Caco-2 (cell line): ENCODE measurements at regions not wholly inside any gene's neighbourhood (a gene's known extent, or its start where the extent isn't known, plus 50 kb on each side); places are given as distances from the start of the nearest gene placed in this dataset.

Source experiments
- BruUV-seq: library from RNA; stranded (reverse); fragments of 400-500 nt; replicated peaks from 2 replicates; lab custom pipeline; 2021; lab: Mats Ljungman, UMichigan
- CTCF ChIA-PET: fragments of 300-600 bp; sonication (Branson Sonifier 250); formaldehyde crosslinking; loops from one replicate; lab custom pipeline; 2022; ENCODE audit warnings: antibody characterized with exemption; lab: Charles Lee
- POLR2A ChIA-PET: fragments of 300-600 bp; sonication (Branson Sonifier 250); formaldehyde crosslinking; loops from one replicate; lab custom pipeline; 2022; ENCODE audit warnings: antibody characterized with exemption; lab: Charles Lee
- DNase-seq, 2 experiments: peaks; one replicate each; pipeline versions ENCODE4 v3.0.0 to v3.0.0-alpha.2; 2020 to 2022
- H3K27me3 ChIP-seq: replicated peaks from 2 replicates; pipeline ENCODE4 v1.6.0; 2011; ENCODE audit warnings: low read length; ENCODE audit not compliant: control insufficient read depth, insufficient read depth
- H3K36me3 ChIP-seq: 2 replicates; pipeline ENCODE4 v1.5.1; 2011; ENCODE audit warnings: low read length; ENCODE audit not compliant: control insufficient read depth, insufficient read depth
- H3K4me1 ChIP-seq: fragments of 250-450 bp; sonication (Bioruptor Pico); 2 replicates; pipeline ENCODE4 v1.5.1; 2020; ENCODE audit warnings: mild to moderate bottlenecking
- H3K4me3 ChIP-seq: 2 replicates; pipeline ENCODE4 v1.5.1; 2011; ENCODE audit warnings: low read depth, mild to moderate bottlenecking, control low read depth, low read length
- H3K9me3 ChIP-seq: fragments of 250-450 bp; sonication (Bioruptor Pico); 2 replicates; pipeline ENCODE4 v1.5.1; 2020; ENCODE audit warnings: mild to moderate bottlenecking, moderate library complexity
- H3K27ac Mint-ChIP-seq: one replicate; pipeline ENCODE4 v1.8.0; 2022; ENCODE audit warnings: mixed read lengths; ENCODE audit not compliant: unreplicated experiment
- H3K27me3 Mint-ChIP-seq: one replicate; pipeline ENCODE4 v1.8.0; 2022; ENCODE audit warnings: mixed read lengths; ENCODE audit not compliant: insufficient read depth, unreplicated experiment
- H3K36me3 Mint-ChIP-seq: one replicate; pipeline ENCODE4 v1.8.0; 2022; ENCODE audit warnings: mild to moderate bottlenecking, mixed read lengths; ENCODE audit not compliant: insufficient read depth, unreplicated experiment
- H3K4me1 Mint-ChIP-seq: one replicate; pipeline ENCODE4 v1.8.0; 2022; ENCODE audit warnings: low read depth, mixed read lengths; ENCODE audit not compliant: unreplicated experiment
- H3K4me3 Mint-ChIP-seq: one replicate; pipeline ENCODE4 v1.8.0; 2022; ENCODE audit warnings: mild to moderate bottlenecking, moderate library complexity, mixed read lengths; ENCODE audit not compliant: unreplicated experiment
- H3K9me3 Mint-ChIP-seq: one replicate; pipeline ENCODE4 v1.8.0; 2022; ENCODE audit warnings: mixed read lengths; ENCODE audit not compliant: unreplicated experiment
- intact Hi-C: fragments of 100-400 bp; cut with micrococcal nuclease; formaldehyde crosslinking; loops from one replicate; pipeline ENCODE4 v1.10.0; 2022; ENCODE audit not compliant: unreplicated experiment
- TF ChIP-seq, protein P1 (sequence below), 2 experiments: fragments of 200-600 bp in 1 of 2; IDR thresholded peaks; 1 replicate in 1 of 2; 2 replicates in 1 of 2; pipeline versions ENCODE4 v1.5.1 to v1.8.0; 2011 to 2022; ENCODE audit warnings: antibody characterized with exemption in 1 of 2, control low read depth in 1 of 2, inconsistent platforms in 1 of 2, low read depth in 1 of 2, low read length in 1 of 2, mild to moderate bottlenecking in 1 of 2, moderate library complexity in 1 of 2; ENCODE audit not compliant: insufficient read depth in 1 of 2, severe bottlenecking in 1 of 2, unreplicated experiment in 1 of 2

DNA sequence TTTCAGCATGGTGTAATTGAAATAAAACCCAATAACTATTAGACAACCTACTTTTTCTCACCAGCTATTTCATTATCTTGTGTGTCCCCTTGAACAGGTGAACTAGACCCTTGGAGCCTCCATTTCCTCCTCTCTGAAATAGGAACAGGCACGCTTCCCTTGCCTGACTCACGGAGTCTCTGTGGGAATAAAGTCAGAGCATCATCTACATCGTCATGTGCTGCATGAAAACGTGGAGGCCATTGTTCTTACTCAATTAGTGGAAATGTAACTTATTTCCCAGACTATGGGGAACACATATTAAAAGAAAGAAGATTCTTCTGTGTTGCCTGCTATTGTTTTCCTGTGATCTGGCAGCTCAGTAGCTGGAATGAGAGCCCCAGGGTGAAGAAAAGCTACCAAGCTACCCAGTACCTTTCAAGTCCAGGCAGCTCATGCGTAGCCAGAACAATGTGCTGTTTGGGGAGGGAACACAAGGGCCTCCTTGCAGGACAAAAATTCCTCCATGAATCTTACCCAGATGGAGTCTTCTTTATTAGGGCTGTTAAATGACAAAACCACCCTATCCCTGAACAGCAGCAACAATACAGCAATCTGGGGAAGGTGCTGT, 59.8 kb downstream of the SOX11 start:
- Histone ChIP-seq H3K4me1 (no peaks in the 10 kb centered on the region), H3K36me3 (no peaks in the 10 kb centered on the region), H3K9me3 (no peaks in the 10 kb centered on the region), H3K4me3 (no peak overlapping the region), H3K27me3 (no peaks in the 10 kb centered on the region)
- Mint-ChIP-seq H3K4me1 (peaks cover 10% of the 10 kb centered on the region), H3K9me3 (peaks cover 29% of the 10 kb centered on the region), H3K27me3 (no peaks in the 10 kb centered on the region), H3K4me3 (no peak overlapping the region), H3K27ac (no peak overlapping the region), H3K36me3 (no peaks in the 10 kb centered on the region)
- TF ChIP-seq, protein P1, sequence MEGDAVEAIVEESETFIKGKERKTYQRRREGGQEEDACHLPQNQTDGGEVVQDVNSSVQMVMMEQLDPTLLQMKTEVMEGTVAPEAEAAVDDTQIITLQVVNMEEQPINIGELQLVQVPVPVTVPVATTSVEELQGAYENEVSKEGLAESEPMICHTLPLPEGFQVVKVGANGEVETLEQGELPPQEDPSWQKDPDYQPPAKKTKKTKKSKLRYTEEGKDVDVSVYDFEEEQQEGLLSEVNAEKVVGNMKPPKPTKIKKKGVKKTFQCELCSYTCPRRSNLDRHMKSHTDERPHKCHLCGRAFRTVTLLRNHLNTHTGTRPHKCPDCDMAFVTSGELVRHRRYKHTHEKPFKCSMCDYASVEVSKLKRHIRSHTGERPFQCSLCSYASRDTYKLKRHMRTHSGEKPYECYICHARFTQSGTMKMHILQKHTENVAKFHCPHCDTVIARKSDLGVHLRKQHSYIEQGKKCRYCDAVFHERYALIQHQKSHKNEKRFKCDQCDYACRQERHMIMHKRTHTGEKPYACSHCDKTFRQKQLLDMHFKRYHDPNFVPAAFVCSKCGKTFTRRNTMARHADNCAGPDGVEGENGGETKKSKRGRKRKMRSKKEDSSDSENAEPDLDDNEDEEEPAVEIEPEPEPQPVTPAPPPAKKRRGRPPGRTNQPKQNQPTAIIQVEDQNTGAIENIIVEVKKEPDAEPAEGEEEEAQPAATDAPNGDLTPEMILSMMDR (IDR thresholded peaks at IDR 0.05; ENCODE audit: insufficient read depth in 1 of 2, low read depth in 1 of 2, low read length in 1 of 2, severe bottlenecking in 1 of 2, unreplicated experiment in 1 of 2): no peak
- BruUV-seq: no TSS peak
- ChIA-PET POLR2A (no interaction called here), CTCF (no interaction called here)
- DNase-seq: no peak
- intact Hi-C loops: no loop called here

- Mint-ChIP-seq H3K4me1 (no peaks in the 10 kb centered on the region), H3K27me3 (no peaks in the 10 kb centered on the region), H3K4me3 (no peak overlapping the region), H3K27ac (no peak overlapping the region), H3K36me3 (no peaks in the 10 kb centered on the region), H3K9me3 (peaks cover 10% of the 10 kb centered on the region)
- TF ChIP-seq, protein P1 (IDR thresholded peaks at IDR 0.05; ENCODE audit: insufficient read depth in 1 of 2, low read depth in 1 of 2, low read length in 1 of 2, severe bottlenecking in 1 of 2, unreplicated experiment in 1 of 2): no peak
- intact Hi-C loops: no loop called here
- H3K4me1 ChIP-seq: no peaks in the 10 kb centered on the region
- ChIA-PET CTCF (no interaction called here), POLR2A (no interaction called here)
- no peaks in the 10 kb centered on the region for H3K36me3 ChIP-seq
- no TSS peak for BruUV-seq
- DNase-seq: no peak
- H3K27me3 ChIP-seq: no peaks in the 10 kb centered on the region
- no peaks in the 10 kb centered on the region for H3K9me3 ChIP-seq
- H3K4me3 ChIP-seq: no peak overlapping the region
Measured at GRCh38 chr2:5756272-5756671, 64.1 kb downstream of the SOX11 start.

DNA sequence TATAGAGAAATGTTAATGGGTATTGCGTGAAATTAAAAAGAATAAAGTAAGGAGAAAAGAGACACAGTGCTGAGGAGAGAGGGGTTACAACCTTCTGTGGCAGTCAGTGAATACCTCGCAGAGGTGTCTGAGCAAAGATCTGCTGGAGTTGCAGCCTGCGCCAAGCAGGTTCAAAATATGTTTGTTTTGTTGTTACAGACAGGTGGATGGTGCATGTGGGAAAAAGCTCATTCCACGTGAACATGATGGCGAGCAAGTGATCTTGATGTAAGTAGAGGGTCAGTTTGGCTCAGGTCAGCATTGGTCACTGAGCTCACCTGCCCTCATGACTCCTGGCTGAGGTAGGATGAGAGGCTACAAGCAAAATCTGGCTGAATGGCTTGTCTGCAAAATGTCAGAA, 66.2 kb downstream of the SOX11 start:
- ChIA-PET POLR2A (no interaction called here), CTCF (no interaction called here)
- Mint-ChIP-seq H3K27ac (no peak overlapping the region), H3K9me3 (peaks cover 7% of the 10 kb centered on the region), H3K27me3 (no peaks in the 10 kb centered on the region), H3K4me3 (no peak overlapping the region), H3K36me3 (no peaks in the 10 kb centered on the region), H3K4me1 (no peaks in the 10 kb centered on the region)
- TF ChIP-seq, protein P1 (IDR thresholded peaks at IDR 0.05; ENCODE audit: insufficient read depth in 1 of 2, low read depth in 1 of 2, low read length in 1 of 2, severe bottlenecking in 1 of 2, unreplicated experiment in 1 of 2): no peak
- no TSS peak for BruUV-seq
- no peak for DNase-seq
- Histone ChIP-seq H3K27me3 (no peaks in the 10 kb centered on the region), H3K36me3 (no peaks in the 10 kb centered on the region), H3K4me1 (no peaks in the 10 kb centered on the region), H3K4me3 (no peak overlapping the region), H3K9me3 (no peaks in the 10 kb centered on the region)
- intact Hi-C loops: no loop called here
